Esophagus muscularis mucosa (tissue), 4 donors: ENCODE measurements at regions not wholly inside any gene's neighbourhood (a gene's known extent, or its start where the extent isn't known, plus 50 kb on each side); places are given as distances from the start of the nearest gene placed in this dataset.

Experiments
- CTCF ChIP-seq, 3 experiments: fragments of 200-600 bp in 2 of 3; fragments of 450-650 bp in 1 of 3; sonication (generic) in 2 of 3; IDR thresholded peaks; one replicate each; pipeline ENCODE4 v1.5.1; 2017 to 2019; ENCODE audit warnings: antibody characterized with exemption in 3 of 3, mild to moderate bottlenecking in 2 of 3, moderate library complexity in 1 of 3
- EP300 ChIP-seq: sonication (generic); formaldehyde crosslinking; IDR thresholded peaks from one replicate; pipeline ENCODE4 v1.6.1; 2017; ENCODE audit warnings: antibody characterized with exemption
- POLR2A ChIP-seq: fragments of 450-650 bp; IDR thresholded peaks from one replicate; pipeline ENCODE4 v1.6.1; 2017; ENCODE audit warnings: antibody characterized with exemption, moderate library complexity, mild to moderate bottlenecking, low read depth
- POLR2AphosphoS5 ChIP-seq, 2 donors: sonication (generic); formaldehyde crosslinking; IDR thresholded peaks; one replicate each; pipeline ENCODE4 v1.6.1; 2017; ENCODE audit warnings: antibody characterized with exemption in 2 of 2

- TF ChIP-seq POLR2A (no peak), CTCF (IDR thresholded peaks at IDR 0.05) (no peak), EP300 (no peak), POLR2AphosphoS5 (IDR thresholded peaks at IDR 0.05) (no peak)
Measured at GRCh38 chr2:12597610-12598009, 119.1 kb upstream of the TRIB2 start.
